Loucy (cell line): ENCODE measurements at regions not wholly inside any gene's neighbourhood (a gene's known extent, or its start where the extent isn't known, plus 50 kb on each side); places are given as distances from the start of the nearest gene placed in this dataset.

Experiments used
- CTCF ChIP-seq: fragments of 200-600 bp; sonication (generic); conservative IDR thresholded peaks from 2 replicates; pipeline ENCODE4 v1.5.1; 2014; ENCODE audit warnings: mild to moderate bottlenecking, antibody characterized with exemption, low read length
- EZH2phosphoT487 ChIP-seq: fragments of 200-600 bp; IDR thresholded peaks from 2 replicates; pipeline ENCODE4 v1.6.1; 2018; ENCODE audit warnings: antibody characterized with exemption, mild to moderate bottlenecking, moderate library complexity, borderline replicate concordance

- TF ChIP-seq CTCF (no peak), EZH2phosphoT487 (no peak)
These were observed 115.1 kb upstream of the MDGA2 start for GRCh38 chr14:47790477-47790876.
